AG20443 (cell line): ENCODE measurements at regions not wholly inside any gene's neighbourhood (a gene's known extent, or its start where the extent isn't known, plus 50 kb on each side); places are given as distances from the start of the nearest gene placed in this dataset.
A peak's percentile ranks its signal among the peaks of the same experiment; 100 is the strongest.
"Not testable (repeated sequence)": the region's sequence is repeated elsewhere in the genome, so short reads cannot be mapped to it uniquely, and the experiment has no call there.

ENCODE experiments used
- DNase-seq: peaks from one replicate; pipeline ENCODE4 v3.0.0; 2012; ENCODE audit warnings: low spot score, mixed read lengths

- DNase-seq: no peak
These were observed 124.3 kb upstream of the RASGEF1B start for GRCh38 chr4:81595798-81596610.

DNA sequence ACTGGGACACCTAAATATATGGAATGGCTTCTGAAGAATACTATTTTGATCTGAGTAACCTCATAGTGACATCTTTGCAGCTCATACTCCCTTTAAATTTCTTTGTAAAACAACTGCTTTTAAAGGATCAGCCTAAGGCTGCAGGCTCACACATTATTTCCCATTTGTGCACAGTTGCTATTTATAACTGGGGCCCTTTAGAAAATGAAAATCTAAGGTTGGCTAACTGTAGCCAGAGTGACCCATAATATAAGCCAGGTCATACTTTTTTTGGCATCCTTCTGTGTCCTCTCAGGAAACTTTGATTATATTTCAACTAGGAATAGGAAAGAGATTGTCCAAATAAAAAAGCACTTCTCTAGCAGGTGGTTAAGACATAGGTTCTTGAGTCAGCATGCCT lies 123.6 kb upstream of the RASGEF1B start:
- no peak for DNase-seq

DNA sequence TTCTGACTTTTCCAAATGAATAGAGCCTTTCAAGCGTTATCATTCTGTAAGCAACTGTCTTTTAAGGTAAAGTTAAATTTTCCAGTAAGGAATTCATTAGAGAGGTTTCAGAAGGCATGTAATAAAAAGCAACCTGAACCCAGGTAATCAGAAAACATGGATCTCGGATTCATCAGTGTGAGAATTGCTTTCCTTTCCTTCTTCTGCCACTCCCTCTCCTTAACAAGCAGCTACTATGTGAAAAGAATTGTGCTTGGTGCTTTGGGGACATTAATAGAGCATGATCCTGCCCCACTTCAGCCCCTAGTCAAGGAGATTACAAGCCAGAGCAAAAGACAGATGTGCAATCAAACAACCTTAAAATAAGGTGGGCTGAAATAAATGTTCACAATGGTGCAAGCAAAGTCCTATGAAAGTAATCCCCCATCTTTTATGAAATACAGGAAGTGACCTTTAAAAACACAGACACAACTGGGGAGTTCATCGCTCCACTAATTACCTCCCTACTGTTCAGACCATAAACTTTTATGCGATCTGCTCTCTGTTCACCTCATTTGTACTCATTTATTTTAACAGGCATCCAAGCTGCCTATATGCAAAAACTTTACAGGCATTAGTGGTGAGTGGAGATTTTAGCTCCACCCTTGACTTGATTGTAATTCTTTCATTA lies 122.9 kb upstream of the RASGEF1B start:
- DNase-seq: no peak

DNA sequence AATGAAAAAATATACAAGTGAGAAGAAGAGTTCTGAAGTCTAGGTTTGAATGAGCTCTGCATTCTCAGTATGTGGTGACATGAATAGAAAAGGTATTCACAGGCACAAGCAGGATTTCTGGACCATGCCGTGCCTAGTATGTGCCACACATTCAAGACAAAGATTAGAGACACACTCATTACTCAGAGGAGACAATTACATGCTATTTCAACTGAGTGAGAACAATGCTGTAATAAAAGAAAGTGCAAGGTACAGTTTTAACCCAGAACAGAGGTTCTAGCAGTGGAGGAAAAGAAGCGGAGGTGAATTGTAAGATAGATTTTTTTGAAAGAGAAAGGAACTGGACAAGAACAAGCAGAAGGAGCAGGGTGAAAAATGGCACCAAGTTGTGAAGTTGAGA lies 121.0 kb upstream of the RASGEF1B start:
- no peak for DNase-seq

- DNase-seq: no peak
These were observed 118.9 kb upstream of the RASGEF1B start for GRCh38 chr4:81590596-81590995.

DNA sequence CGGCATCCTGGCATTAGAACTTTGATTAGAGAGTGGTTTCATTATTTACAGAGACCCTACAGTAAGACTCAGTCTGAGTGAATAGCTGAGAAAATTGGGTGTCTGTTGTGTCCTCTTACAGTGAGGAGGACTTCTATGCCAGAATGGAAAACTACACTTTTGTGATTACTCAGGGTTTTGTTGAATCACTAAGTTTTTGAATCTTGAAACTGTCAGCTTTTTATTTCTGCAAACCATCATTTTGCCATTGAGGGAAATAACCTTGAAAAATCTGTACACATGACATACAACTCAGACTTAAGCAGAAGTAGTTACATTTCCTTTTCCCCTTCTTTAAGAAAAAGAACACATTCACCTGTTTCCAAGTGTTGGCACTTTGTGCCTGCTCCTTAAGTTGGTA lies 117.6 kb upstream of the RASGEF1B start:
- no peak for DNase-seq

DNA sequence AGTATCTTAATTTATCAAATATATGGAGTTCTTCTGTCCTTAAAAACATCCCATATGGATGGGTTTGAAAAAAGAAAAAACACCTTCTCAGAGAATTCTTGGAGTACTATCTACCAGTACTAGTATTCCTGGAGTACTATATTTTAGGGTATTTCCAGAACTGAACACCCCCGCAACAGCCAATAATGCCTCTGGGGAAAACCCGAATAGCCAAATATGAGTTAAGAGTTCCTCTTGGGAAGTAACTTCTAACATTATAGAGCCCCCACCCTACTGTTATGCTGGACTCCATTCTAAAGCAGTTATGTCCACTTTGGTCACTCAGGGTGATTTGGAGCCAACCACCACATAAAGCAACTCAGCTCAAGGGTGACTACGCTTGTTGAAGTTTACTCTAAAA lies 115.0 kb upstream of the RASGEF1B start:
- no peak for DNase-seq

- DNase-seq: not testable (repeated sequence)
These were observed 109.3 kb upstream of the RASGEF1B start for GRCh38 chr4:81580994-81581374.

- no peak for DNase-seq
These were observed 108.8 kb upstream of the RASGEF1B start for GRCh38 chr4:81580346-81580993.

DNA sequence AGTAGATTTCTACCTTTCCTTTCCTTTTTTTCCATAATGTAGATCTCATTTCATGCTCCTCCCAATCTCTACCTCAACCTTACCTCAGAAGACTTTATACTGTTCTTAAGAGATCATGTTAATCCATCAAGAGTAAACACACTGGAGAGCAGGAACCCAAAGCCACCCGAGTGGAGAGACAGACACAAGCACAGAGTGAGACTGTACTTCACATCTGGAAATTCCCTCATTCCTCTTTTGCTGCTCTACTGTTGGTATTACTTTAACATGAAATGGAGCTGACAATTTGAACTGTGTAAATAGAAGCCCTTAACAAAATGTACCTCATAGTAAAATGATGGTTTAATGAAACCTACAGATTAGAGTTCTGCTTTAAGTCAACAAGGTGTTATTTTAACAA lies 105.7 kb upstream of the RASGEF1B start:
- no peak for DNase-seq

GRCh38 chr4:81574991-81575390 lies 103.3 kb upstream of the RASGEF1B start:
- DNase-seq: no peak

DNA sequence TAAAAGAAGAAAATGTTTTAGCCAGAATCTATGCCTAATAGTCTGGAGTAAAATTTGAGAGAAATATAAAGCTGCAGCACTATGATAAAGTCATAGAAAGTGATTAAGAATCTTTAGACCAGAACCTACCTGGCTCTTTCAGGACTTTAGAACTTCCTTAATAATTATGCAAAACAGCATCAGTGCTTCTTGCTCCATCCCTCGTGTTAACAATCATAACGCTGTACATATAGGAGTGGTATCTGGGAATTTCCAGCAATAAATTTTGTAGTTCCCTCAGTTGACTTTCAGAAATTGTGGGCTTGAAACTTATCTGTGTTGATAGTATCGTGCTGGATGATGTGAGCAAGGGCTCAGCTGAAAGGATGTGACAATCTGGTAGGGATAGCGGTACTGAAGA lies 102.1 kb upstream of the RASGEF1B start:
- DNase-seq: no peak

DNA sequence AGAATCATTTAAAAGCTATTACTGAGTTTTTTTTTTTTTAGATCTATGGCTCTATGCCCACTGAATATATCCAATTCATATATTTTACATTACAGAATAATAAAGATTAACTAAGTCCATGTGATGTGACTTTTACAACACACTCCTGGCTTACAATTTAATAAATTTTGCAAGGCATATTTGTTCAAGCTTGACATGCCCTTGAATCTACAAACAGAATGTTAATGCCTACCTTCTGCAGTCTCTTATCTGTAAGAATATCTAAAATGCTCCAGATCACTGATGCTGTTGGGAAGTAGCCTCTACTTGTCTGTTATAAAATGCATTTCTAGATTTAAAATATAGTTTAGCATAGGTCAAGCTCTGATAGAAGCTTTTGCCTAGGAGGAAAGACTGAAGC lies 100.7 kb upstream of the RASGEF1B start:
- DNase-seq: no peak

DNA sequence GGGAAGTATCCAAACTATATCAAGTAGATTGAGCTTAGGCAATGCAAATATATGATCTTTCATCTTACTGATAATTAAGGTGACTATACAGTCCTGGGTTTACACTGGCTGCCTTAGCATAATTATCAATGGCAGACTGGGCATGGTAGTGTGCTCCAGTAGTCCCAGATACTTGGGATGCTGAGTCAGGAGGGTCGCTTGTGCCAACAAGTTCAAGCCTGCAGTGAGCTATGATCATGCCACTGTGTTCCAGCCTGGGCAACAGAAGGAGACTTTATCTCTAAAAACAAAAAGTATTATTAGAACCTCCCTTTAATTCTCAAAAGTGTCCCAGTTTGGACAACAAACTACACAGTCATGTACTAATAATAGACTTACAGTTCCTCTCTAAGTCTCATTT lies 99.4 kb upstream of the RASGEF1B start:
- DNase-seq: no peak

DNA sequence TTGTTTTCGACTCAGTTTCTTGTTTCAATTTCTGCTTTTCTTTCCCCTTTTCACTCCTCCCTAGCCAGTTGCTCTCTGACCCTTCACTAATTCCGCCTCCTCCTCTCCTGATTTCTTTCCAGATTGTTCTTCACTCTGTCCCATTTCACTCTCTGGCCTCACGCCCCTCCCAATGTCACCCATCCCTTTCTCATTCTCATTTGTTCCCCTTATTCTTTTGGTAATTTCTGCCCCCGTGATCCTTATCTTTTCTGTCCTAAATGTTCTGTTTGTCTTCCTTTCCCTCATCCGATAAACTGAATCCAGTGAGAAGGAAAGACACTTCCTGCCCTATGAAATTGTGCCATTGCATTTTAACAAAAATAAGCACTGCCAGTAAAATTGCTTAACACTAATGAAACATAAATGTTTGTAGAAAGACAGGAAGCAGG lies 94.5 kb upstream of the RASGEF1B start:
- DNase-seq: no peak

DNA sequence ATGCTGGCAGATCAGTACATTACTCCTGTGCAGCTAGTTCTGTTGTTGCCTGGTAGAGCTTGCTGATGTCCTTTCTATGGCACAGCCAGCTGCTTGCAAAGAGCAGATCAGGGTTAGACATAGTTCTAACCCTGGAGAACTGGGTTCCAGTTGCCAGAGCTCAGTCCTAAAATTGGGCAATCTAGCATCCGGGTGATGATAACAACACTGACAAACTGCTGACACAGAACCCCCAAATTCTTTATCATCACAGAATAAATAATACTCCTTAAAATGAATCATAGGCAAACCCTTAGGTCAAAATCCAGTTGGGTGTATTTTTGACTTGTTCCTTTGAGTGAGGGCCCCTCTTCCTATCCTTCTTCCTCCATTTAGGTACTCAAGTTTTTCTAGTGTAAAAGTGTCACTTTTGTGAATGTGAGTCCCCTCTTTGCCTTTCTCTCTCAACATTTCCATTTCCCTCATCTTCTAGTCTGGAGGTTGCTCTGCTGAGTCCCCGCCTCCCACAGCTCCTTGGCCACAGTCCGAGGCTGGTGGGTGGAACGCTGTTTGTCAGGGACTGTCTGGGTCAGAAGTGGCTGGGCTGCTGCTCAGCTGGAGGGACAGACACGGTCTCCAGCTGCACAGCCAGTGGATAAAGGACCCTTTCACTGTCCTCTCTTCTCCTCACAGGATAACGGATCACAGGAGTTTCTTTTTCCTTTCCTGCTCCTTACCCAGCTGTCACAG lies 93.6 kb upstream of the RASGEF1B start:
- peak; percentile 61 for DNase-seq

DNA sequence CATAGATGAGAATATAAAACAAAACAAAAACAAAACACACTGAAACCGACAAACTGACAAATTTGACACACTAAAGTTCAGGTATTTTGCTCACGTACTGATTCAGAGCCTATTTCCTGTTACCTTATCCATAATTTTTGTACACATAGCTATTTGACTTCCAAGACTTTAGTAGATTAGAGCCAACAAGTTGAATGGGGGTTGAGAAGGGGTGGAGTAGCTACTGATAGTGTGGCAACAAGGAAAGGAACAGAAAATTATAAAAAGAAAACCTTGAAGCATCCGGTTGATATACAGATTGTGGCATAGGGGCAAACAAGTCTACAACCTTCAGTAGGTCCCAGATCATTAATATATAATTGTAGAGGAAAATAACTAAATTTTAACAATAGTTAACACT lies 92.3 kb upstream of the RASGEF1B start:
- DNase-seq: no peak

GRCh38 chr4:81562093-81562492 lies 90.4 kb upstream of the RASGEF1B start:
- no peak for DNase-seq

DNA sequence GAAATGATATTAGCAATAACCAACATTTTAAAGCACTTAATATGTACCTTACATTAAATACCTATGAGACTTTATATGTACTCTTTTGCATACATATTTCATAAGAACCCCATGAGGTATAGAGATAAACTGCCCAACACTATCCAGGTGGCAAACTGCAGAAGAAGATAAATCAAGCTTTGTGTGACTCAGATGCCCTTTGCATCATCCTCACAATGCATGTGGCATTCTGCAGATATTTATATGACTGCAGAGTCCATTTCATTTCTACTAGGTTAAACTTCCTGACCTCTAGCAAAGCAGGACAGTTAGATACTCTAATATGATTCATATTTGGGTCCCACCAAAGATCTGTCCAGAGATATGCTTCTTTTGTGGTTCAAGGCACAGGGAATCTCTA lies 85.6 kb upstream of the RASGEF1B start:
- no peak for DNase-seq

- DNase-seq: no peak
These were observed 83.8 kb upstream of the RASGEF1B start for GRCh38 chr4:81555489-81555888.

DNA sequence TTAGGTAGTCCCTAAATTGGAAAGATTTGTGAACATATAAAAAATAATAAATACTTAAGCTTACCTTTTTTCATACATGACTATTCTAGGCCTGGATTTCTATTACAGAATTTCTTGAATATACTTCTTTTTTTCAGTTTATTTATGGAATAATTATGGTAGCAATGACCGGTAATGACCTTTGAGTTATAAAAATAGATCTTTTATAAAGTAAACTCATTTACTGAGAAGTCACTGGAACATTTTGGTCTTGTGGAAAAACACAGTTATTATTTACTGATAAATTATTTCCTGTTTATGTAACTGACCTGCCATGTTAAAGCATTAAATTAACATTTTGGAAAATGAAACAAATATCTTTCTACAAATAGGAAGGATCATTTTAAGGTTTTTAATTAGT lies 80.4 kb upstream of the RASGEF1B start:
- no peak for DNase-seq

DNA sequence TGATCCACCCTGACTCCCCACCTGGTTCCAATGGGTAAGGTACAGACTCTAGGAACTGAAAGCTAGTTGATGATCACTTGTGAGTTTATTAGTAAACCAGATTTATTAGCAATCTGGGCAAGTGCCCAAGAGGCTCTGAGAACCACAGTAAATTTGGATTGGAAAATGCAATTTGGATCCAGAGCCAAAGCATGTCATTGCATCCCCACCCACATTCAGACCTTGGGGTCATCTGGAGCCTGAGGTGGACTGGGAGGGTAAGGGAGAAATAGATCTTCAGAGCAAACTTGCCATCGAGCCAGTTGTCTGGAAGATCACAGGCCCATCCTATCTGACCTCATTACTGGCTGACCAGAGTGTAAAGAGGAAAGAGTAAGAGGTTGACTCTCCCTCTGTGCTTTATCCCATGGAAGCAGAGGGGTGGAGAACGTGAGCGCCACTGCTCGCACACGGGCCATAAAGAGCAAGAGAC lies 78.7 kb upstream of the RASGEF1B start:
- no peak for DNase-seq
